ENCODE measurements at regions not wholly inside any gene's neighbourhood (a gene's known extent, or its start where the extent isn't known, plus 50 kb on each side); places are given as distances from the start of the nearest gene placed in this dataset.

- TF ChIP-seq, protein P1, sequence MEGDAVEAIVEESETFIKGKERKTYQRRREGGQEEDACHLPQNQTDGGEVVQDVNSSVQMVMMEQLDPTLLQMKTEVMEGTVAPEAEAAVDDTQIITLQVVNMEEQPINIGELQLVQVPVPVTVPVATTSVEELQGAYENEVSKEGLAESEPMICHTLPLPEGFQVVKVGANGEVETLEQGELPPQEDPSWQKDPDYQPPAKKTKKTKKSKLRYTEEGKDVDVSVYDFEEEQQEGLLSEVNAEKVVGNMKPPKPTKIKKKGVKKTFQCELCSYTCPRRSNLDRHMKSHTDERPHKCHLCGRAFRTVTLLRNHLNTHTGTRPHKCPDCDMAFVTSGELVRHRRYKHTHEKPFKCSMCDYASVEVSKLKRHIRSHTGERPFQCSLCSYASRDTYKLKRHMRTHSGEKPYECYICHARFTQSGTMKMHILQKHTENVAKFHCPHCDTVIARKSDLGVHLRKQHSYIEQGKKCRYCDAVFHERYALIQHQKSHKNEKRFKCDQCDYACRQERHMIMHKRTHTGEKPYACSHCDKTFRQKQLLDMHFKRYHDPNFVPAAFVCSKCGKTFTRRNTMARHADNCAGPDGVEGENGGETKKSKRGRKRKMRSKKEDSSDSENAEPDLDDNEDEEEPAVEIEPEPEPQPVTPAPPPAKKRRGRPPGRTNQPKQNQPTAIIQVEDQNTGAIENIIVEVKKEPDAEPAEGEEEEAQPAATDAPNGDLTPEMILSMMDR (IDR thresholded peaks at IDR 0.05 in 4 of 5, conservative IDR thresholded peaks at IDR 0.05 in 1 of 5): no peak
- TF ChIP-seq POLR2A (IDR thresholded peaks at IDR 0.05): no peak
Measured at GRCh38 chr14:99329711-99330315, 57.8 kb upstream of the BCL11B start.
